Astrocyte (in vitro differentiated cells and primary cell): ENCODE measurements at regions not wholly inside any gene's neighbourhood (a gene's known extent, or its start where the extent isn't known, plus 50 kb on each side); places are given as distances from the start of the nearest gene placed in this dataset.

ENCODE experiments used
- DNase-seq: peaks from one replicate; pipeline ENCODE4 v3.0.0-alpha.2; 2010; ENCODE audit warnings: low read depth
- FAIRE-seq: peaks from 2 replicates; lab custom pipeline; 2011; peaks lifted over from hg19 to GRCh38; lab: Jason Lieb, UNC
- H2AFZ ChIP-seq: 2 replicates; pipeline ENCODE4 v1.6.0; 2012; ENCODE audit warnings: low read depth, low read length, inconsistent platforms
- H3K27ac ChIP-seq: 2 replicates; pipeline ENCODE4 v1.5.1; 2011; ENCODE audit warnings: low read depth, low read length, inconsistent platforms
- H3K27me3 ChIP-seq: 2 replicates; pipeline ENCODE4 v1.6.0; 2011; ENCODE audit warnings: low read length, inconsistent platforms; ENCODE audit not compliant: insufficient read depth
- H3K36me3 ChIP-seq: 2 replicates; pipeline ENCODE4 v1.5.1; 2011; ENCODE audit warnings: low read length, inconsistent platforms; ENCODE audit not compliant: insufficient read depth
- H3K4me1 ChIP-seq: 2 replicates; pipeline ENCODE4 v1.5.1; 2011; ENCODE audit warnings: low read length, inconsistent platforms; ENCODE audit not compliant: insufficient read depth
- H3K4me2 ChIP-seq: 2 replicates; pipeline ENCODE4 v1.6.0; 2012; ENCODE audit warnings: low read length, inconsistent platforms
- H3K4me3 ChIP-seq: 2 replicates; pipeline ENCODE4 v1.5.1; 2011; ENCODE audit warnings: low read depth, mild to moderate bottlenecking, low read length, inconsistent platforms; ENCODE audit not compliant: insufficient read depth
- H3K79me2 ChIP-seq: 2 replicates; pipeline ENCODE4 v1.6.0; 2012; ENCODE audit warnings: mild to moderate bottlenecking, low read length, inconsistent platforms; ENCODE audit not compliant: insufficient read depth
- H3K9ac ChIP-seq: 2 replicates; pipeline ENCODE4 v1.6.0; 2012; ENCODE audit warnings: mild to moderate bottlenecking, low read length, inconsistent platforms
- H3K9me3 ChIP-seq: 2 replicates; pipeline ENCODE4 v1.5.1; 2012; ENCODE audit warnings: low read depth, mild to moderate bottlenecking, low read length, inconsistent platforms; ENCODE audit not compliant: insufficient read depth
- H4K20me1 ChIP-seq: 2 replicates; pipeline ENCODE4 v1.6.0; 2012; ENCODE audit warnings: low read length, inconsistent platforms; ENCODE audit not compliant: insufficient read depth
- H3K27ac Mint-ChIP-seq: one replicate; pipeline ENCODE4 v1.8.0; 2021; ENCODE audit warnings: mild to moderate bottlenecking, mixed read lengths; ENCODE audit not compliant: unreplicated experiment
- H3K27me3 Mint-ChIP-seq: one replicate; pipeline ENCODE4 v1.8.0; 2021; ENCODE audit warnings: low read depth, mixed read lengths; ENCODE audit not compliant: unreplicated experiment
- H3K36me3 Mint-ChIP-seq: one replicate; pipeline ENCODE4 v1.8.0; 2021; ENCODE audit warnings: low read depth, mixed read lengths; ENCODE audit not compliant: unreplicated experiment
- H3K4me1 Mint-ChIP-seq: one replicate; pipeline ENCODE4 v1.8.0; 2021; ENCODE audit warnings: low read depth, mixed read lengths; ENCODE audit not compliant: unreplicated experiment
- H3K4me3 Mint-ChIP-seq: one replicate; pipeline ENCODE4 v1.8.0; 2021; ENCODE audit warnings: mild to moderate bottlenecking, moderate library complexity, mixed read lengths; ENCODE audit not compliant: unreplicated experiment
- H3K9me3 Mint-ChIP-seq: one replicate; pipeline ENCODE4 v1.8.0; 2021; ENCODE audit warnings: mild to moderate bottlenecking, mixed read lengths; ENCODE audit not compliant: unreplicated experiment
- CTCF ChIP-seq: IDR thresholded peaks from 2 replicates; pipeline ENCODE4 v1.5.1; 2011; ENCODE audit warnings: low read depth, mild to moderate bottlenecking, inconsistent platforms, low read length, moderate library complexity; ENCODE audit not compliant: insufficient read depth
- EZH2 ChIP-seq: IDR thresholded peaks from 2 replicates; pipeline ENCODE4 v1.6.1; 2012; ENCODE audit warnings: mild to moderate bottlenecking, low read length, inconsistent platforms; ENCODE audit not compliant: insufficient read depth

GRCh38 chr3:23113455-23114171 lies 89.5 kb upstream of the UBE2E2 start:
- Mint-ChIP-seq H3K4me3 (no peak overlapping the region), H3K27ac (peak overlapping the region; percentile 71), H3K36me3 (no peaks in the 10 kb centered on the region), H3K27me3 (peaks cover 7% of the 10 kb centered on the region), H3K4me1 (no peaks in the 10 kb centered on the region), H3K9me3 (peaks cover 4% of the 10 kb centered on the region)
- no peak overlapping the region for H2AFZ ChIP-seq
- DNase-seq = peak; percentile 10
- H3K27me3 ChIP-seq = no peaks in the 10 kb centered on the region
- no peak overlapping the region for H3K9ac ChIP-seq
- TF ChIP-seq EZH2 = no peak
- TF ChIP-seq CTCF = no peak
- no peak overlapping the region for H3K4me2 ChIP-seq
- H3K36me3 ChIP-seq = no peaks in the 10 kb centered on the region
- H3K4me3 ChIP-seq = no peak overlapping the region
- H4K20me1 ChIP-seq = no peaks in the 10 kb centered on the region
- no peak overlapping the region for H3K27ac ChIP-seq
- no peaks in the 10 kb centered on the region for H3K4me1 ChIP-seq
- no peaks in the 10 kb centered on the region for H3K79me2 ChIP-seq
- no peak for FAIRE-seq
- H3K9me3 ChIP-seq = no peaks in the 10 kb centered on the region

- no peak for FAIRE-seq
- Histone ChIP-seq H3K4me3 (no peak overlapping the region), H3K27ac (no peak overlapping the region), H2AFZ (no peak overlapping the region), H3K36me3 (no peaks in the 10 kb centered on the region), H3K4me2 (no peak overlapping the region), H3K27me3 (no peaks in the 10 kb centered on the region), H3K9ac (no peak overlapping the region), H3K9me3 (no peaks in the 10 kb centered on the region), H4K20me1 (no peaks in the 10 kb centered on the region), H3K4me1 (no peaks in the 10 kb centered on the region), H3K79me2 (no peaks in the 10 kb centered on the region)
- Mint-ChIP-seq H3K4me3 (no peak overlapping the region), H3K36me3 (no peaks in the 10 kb centered on the region), H3K27me3 (peaks cover 7% of the 10 kb centered on the region), H3K4me1 (no peaks in the 10 kb centered on the region), H3K9me3 (peaks cover 4% of the 10 kb centered on the region), H3K27ac (no peak overlapping the region)
- TF ChIP-seq EZH2 (no peak), CTCF (no peak)
- DNase-seq = no peak
These were observed 88.7 kb upstream of the UBE2E2 start for GRCh38 chr3:23114432-23114831.

GRCh38 chr3:23115171-23115877 lies 87.8 kb upstream of the UBE2E2 start:
- FAIRE-seq = no peak

More at GRCh38 chr3:23115171-23115877, 87.8 kb upstream of the UBE2E2 start:
- no peak overlapping the region for H3K4me3 ChIP-seq
- no peaks in the 10 kb centered on the region for H3K79me2 ChIP-seq
- H4K20me1 ChIP-seq = no peaks in the 10 kb centered on the region
- no peak overlapping the region for H3K4me2 ChIP-seq
- no peaks in the 10 kb centered on the region for H3K4me1 Mint-ChIP-seq
- no peak overlapping the region for H3K4me3 Mint-ChIP-seq
- H3K9me3 ChIP-seq = no peaks in the 10 kb centered on the region
- DNase-seq = no peak
- no peaks in the 10 kb centered on the region for H3K27me3 ChIP-seq
- H3K27ac Mint-ChIP-seq = no peak overlapping the region
- no peak overlapping the region for H3K27ac ChIP-seq
- peaks cover 7% of the 10 kb centered on the region for H3K27me3 Mint-ChIP-seq
- no peaks in the 10 kb centered on the region for H3K4me1 ChIP-seq
- no peak overlapping the region for H3K9ac ChIP-seq
- TF ChIP-seq CTCF (no peak), EZH2 (no peak)
- peaks cover 4% of the 10 kb centered on the region for H3K9me3 Mint-ChIP-seq
- H3K36me3 Mint-ChIP-seq = no peaks in the 10 kb centered on the region
- no peak overlapping the region for H2AFZ ChIP-seq
- no peaks in the 10 kb centered on the region for H3K36me3 ChIP-seq
